ENCODE measurements at regions not wholly inside any gene's neighbourhood (a gene's known extent, or its start where the extent isn't known, plus 50 kb on each side); places are given as distances from the start of the nearest gene placed in this dataset.
"Not testable (repeated sequence)": the region's sequence is repeated elsewhere in the genome, so short reads cannot be mapped to it uniquely, and the experiment has no call there.

DNA sequence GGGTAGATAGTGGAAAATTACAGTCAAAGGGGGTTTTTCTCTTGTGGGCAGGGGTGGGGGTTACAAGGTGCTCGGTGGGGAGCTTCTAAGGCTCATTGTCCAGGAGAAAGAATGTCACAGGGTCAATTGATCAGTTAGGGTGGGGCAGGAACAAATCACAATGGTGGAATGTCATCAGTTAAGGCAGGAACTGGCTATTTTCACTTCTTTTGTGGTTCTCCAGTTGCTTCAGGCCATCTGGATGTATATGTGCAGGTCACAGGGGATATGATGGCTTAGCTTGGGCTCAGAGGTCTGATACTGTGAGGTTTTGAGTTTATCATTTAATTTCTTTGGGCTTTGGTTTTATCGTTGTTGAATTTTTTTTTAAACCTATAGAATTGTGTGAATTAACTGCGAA is 321.4 kb downstream of the EDEM1 start:
- TF ChIP-seq POLR2AphosphoS5, POLR2A (IDR thresholded peaks at IDR 0.05): not testable (repeated sequence)

All from spleen (tissue), 3 donors.